Fibroblast of lung (primary cell): ENCODE measurements at regions not wholly inside any gene's neighbourhood (a gene's known extent, or its start where the extent isn't known, plus 50 kb on each side); places are given as distances from the start of the nearest gene placed in this dataset.

Experiments
- DNase-seq, 2 donors: peaks; one replicate each; pipeline versions ENCODE4 v3.0.0 to v3.0.0-alpha.2; 2010; ENCODE audit warnings: low read depth in 2 of 2
- H2AFZ ChIP-seq: 2 replicates; pipeline ENCODE4 v1.5.1; 2012; ENCODE audit warnings: low read length, control low read depth, inconsistent platforms
- H3K27ac ChIP-seq: 2 replicates; pipeline ENCODE4 v1.5.1; 2011; ENCODE audit warnings: low read length, control low read depth; ENCODE audit not compliant: insufficient read depth
- H3K27me3 ChIP-seq: 2 replicates; pipeline ENCODE4 v1.5.1; 2011; ENCODE audit warnings: mild to moderate bottlenecking, low read length; ENCODE audit not compliant: control insufficient read depth, insufficient read depth
- H3K36me3 ChIP-seq: 2 replicates; pipeline ENCODE4 v1.5.1; 2011; ENCODE audit warnings: low read length; ENCODE audit not compliant: control insufficient read depth, insufficient read depth
- H3K4me1 ChIP-seq: 2 replicates; pipeline ENCODE4 v1.5.1; 2011; ENCODE audit warnings: low read length; ENCODE audit not compliant: control insufficient read depth, insufficient read depth; ENCODE audit errors: extremely low read depth
- H3K4me2 ChIP-seq: 2 replicates; pipeline ENCODE4 v1.5.1; 2011; ENCODE audit warnings: low read length, control low read depth; ENCODE audit not compliant: insufficient read depth; ENCODE audit errors: extremely low read depth
- H3K4me3 ChIP-seq, 4 experiments: fragments of 200-600 bp in 1 of 4; sonication (generic) in 1 of 4; replicated peaks in 1 of 4; 2 replicates each; pipeline ENCODE4 v1.5.1; 2011 to 2016; ENCODE audit warnings: low read length in 4 of 4, low read depth in 3 of 4, mild to moderate bottlenecking in 3 of 4, control low read depth in 2 of 4, inconsistent platforms in 1 of 4, mixed read lengths in 1 of 4; ENCODE audit not compliant: insufficient read depth in 1 of 4; ENCODE audit errors: control extremely low read depth in 1 of 4
- H3K79me2 ChIP-seq: 2 replicates; pipeline ENCODE4 v1.5.1; 2012; ENCODE audit warnings: mild to moderate bottlenecking, low read length, inconsistent platforms; ENCODE audit not compliant: control insufficient read depth, insufficient read depth
- H3K9ac ChIP-seq: 2 replicates; pipeline ENCODE4 v1.5.1; 2011; ENCODE audit warnings: mild to moderate bottlenecking, low read length, control low read depth; ENCODE audit not compliant: insufficient read depth
- H3K9me3 ChIP-seq: 2 replicates; pipeline ENCODE4 v1.5.1; 2012; ENCODE audit warnings: low read depth, low read length; ENCODE audit not compliant: control insufficient read depth, insufficient read depth
- H4K20me1 ChIP-seq: 2 replicates; pipeline ENCODE4 v1.5.1; 2011; ENCODE audit warnings: low read length; ENCODE audit not compliant: control insufficient read depth, insufficient read depth; ENCODE audit errors: extremely low read depth
- EZH2 ChIP-seq: IDR thresholded peaks from 2 replicates; pipeline ENCODE4 v1.5.1; 2012; ENCODE audit warnings: low read length, control low read depth, mild to moderate bottlenecking; ENCODE audit errors: missing control alignments
- TF ChIP-seq, protein P1 (sequence below), 2 donors: IDR thresholded peaks in 1 of 2; conservative IDR thresholded peaks in 1 of 2; 1 replicate in 1 of 2; 2 replicates in 1 of 2; pipeline ENCODE4 v1.5.1; 2011 to 2012; ENCODE audit warnings: low read length in 2 of 2, control low read depth in 1 of 2, inconsistent platforms in 1 of 2, low read depth in 1 of 2, mild to moderate bottlenecking in 1 of 2

DNA sequence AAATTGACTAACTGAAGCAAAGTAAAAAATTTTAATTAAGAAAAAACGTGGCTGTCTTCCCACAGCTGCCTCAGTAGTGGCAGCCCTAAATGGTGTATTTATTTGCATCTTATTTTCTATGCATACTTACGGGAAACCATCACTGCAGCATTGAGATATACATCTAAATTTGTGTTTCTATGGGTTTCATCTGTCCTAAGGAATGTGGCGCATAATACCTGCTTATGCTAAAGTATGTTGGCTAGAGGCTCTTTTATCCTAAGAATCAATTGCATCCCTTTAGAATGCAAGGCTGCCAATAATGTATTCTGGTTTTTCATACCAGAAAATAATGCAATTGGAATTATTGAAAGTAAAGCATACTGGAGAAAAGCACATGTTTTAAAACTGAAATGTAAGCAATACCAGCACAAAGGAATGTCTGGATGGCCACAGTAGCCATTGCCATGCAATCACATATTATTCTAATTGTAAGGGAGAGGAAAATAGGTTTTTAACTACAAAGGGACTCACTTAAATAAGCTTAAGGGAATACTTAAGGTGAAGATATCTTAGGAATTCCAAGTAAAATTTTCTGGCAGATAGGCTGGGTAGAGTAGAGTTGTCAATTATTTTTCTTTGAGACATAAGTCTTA, 834.5 kb upstream of the NECTIN3 start:
- H3K27me3 ChIP-seq = no peaks in the 10 kb centered on the region
- H3K36me3 ChIP-seq = no peaks in the 10 kb centered on the region
- no peaks in the 10 kb centered on the region for H3K9me3 ChIP-seq
- no peak overlapping the region for H3K4me3 ChIP-seq
- H3K79me2 ChIP-seq = no peaks in the 10 kb centered on the region
- H3K4me1 ChIP-seq = no peaks in the 10 kb centered on the region
- H3K4me2 ChIP-seq = no peak overlapping the region
- TF ChIP-seq, protein P1, sequence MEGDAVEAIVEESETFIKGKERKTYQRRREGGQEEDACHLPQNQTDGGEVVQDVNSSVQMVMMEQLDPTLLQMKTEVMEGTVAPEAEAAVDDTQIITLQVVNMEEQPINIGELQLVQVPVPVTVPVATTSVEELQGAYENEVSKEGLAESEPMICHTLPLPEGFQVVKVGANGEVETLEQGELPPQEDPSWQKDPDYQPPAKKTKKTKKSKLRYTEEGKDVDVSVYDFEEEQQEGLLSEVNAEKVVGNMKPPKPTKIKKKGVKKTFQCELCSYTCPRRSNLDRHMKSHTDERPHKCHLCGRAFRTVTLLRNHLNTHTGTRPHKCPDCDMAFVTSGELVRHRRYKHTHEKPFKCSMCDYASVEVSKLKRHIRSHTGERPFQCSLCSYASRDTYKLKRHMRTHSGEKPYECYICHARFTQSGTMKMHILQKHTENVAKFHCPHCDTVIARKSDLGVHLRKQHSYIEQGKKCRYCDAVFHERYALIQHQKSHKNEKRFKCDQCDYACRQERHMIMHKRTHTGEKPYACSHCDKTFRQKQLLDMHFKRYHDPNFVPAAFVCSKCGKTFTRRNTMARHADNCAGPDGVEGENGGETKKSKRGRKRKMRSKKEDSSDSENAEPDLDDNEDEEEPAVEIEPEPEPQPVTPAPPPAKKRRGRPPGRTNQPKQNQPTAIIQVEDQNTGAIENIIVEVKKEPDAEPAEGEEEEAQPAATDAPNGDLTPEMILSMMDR (conservative IDR thresholded peaks at IDR 0.05 in 1 of 2, IDR thresholded peaks at IDR 0.05 in 1 of 2; ENCODE audit: low read depth in 1 of 2, low read length in 2 of 2) = no peak
- no peak for TF ChIP-seq EZH2
- no peak overlapping the region for H2AFZ ChIP-seq
- no peak overlapping the region for H3K9ac ChIP-seq
- peak in 1 of 2 donors; percentile 8 for DNase-seq
- H3K27ac ChIP-seq = no peak overlapping the region
- H4K20me1 ChIP-seq = no peaks in the 10 kb centered on the region

DNA sequence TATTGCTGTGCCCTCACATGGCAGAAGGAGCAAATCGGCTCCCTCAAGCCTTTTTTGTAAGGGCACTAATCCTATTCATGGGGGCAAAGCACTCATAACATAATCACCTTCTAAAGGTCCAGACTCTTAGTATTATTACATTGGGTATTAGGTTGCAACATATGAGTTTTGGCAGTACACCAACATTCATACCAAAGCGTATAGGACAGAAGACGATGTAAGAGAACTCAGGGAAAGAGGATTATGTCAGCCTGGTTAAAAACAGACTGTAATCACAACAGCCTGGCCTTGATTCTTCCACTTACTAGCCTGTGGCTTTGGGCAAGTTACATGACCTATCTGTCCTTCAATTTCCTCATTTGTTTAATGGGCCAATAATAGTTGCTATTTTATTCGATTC, 828.5 kb upstream of the NECTIN3 start:
- no peak for TF ChIP-seq EZH2
- TF ChIP-seq, protein P1 (conservative IDR thresholded peaks at IDR 0.05 in 1 of 2, IDR thresholded peaks at IDR 0.05 in 1 of 2; ENCODE audit: low read depth in 1 of 2, low read length in 2 of 2) = no peak
- Histone ChIP-seq H3K4me3 (no peak overlapping the region), H3K27ac (no peak overlapping the region), H3K36me3 (no peaks in the 10 kb centered on the region), H3K4me2 (no peak overlapping the region), H3K4me1 (no peaks in the 10 kb centered on the region), H3K9ac (no peak overlapping the region), H2AFZ (no peak overlapping the region), H3K79me2 (no peaks in the 10 kb centered on the region), H3K9me3 (no peaks in the 10 kb centered on the region), H4K20me1 (no peaks in the 10 kb centered on the region), H3K27me3 (no peaks in the 10 kb centered on the region)
- peak; percentile 5 to 80 for DNase-seq

DNA sequence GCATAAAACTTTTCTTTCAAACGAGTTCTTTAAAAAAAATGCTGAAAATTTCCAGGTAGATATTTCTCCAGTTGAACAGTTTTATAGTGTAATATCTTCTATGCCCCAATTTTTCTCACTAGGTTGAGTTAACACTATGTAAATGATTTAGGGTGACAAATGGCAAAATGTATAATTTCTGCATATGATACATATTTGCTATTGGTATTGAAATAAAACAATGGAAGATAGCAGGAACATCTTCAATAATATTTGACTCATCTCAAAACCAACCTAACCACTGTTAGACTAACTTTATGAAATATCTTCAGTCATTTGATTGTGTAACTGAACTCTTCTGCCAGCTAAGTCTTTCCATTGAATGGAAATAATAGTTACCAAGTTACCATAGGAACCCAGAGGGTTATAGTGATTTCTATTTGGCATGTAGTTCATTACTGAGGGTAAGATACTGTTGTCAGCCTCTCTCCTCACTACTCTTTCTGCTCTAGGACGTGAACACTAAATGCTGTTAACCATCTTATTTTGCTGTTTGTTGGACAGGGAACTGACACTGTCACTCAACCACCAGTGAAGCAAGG, 824.7 kb upstream of the NECTIN3 start:
- no peak overlapping the region for H3K4me3 ChIP-seq
- no peaks in the 10 kb centered on the region for H3K9me3 ChIP-seq
- H3K4me2 ChIP-seq = no peak overlapping the region
- no peaks in the 10 kb centered on the region for H3K36me3 ChIP-seq
- H3K79me2 ChIP-seq = no peaks in the 10 kb centered on the region
- no peak for DNase-seq
- TF ChIP-seq EZH2 = no peak
- TF ChIP-seq, protein P1 (conservative IDR thresholded peaks at IDR 0.05 in 1 of 2, IDR thresholded peaks at IDR 0.05 in 1 of 2; ENCODE audit: low read depth in 1 of 2, low read length in 2 of 2) = no peak
- no peaks in the 10 kb centered on the region for H3K27me3 ChIP-seq
- H3K4me1 ChIP-seq = no peaks in the 10 kb centered on the region
- H3K27ac ChIP-seq = no peak overlapping the region
- H4K20me1 ChIP-seq = no peaks in the 10 kb centered on the region
- H2AFZ ChIP-seq = no peak overlapping the region
- no peak overlapping the region for H3K9ac ChIP-seq
